ENCODE measurements at regions not wholly inside any gene's neighbourhood (a gene's known extent, or its start where the extent isn't known, plus 50 kb on each side); places are given as distances from the start of the nearest gene placed in this dataset.

GRCh38 chr3:176275113-176275512, 922.2 kb downstream of the TBL1XR1 start:
- no TSS peak for BruUV-seq (replicated peaks)
- POLR2A ChIA-PET: no interaction called here

GRCh38 chr3:176274161-176274560, 923.1 kb downstream of the TBL1XR1 start:
- 3% methylated on average over 5 of the region's 5 CpGs for WGBS (ENCODE audit: insufficient coverage, low coverage, missing lambda C conversion rate)
- Histone ChIP-seq H3K4me3 (no peak overlapping the region), H3K36me3 (ENCODE audit: control insufficient read depth, insufficient read depth, low read length) (no peaks in the 10 kb centered on the region), H3K9me1 (ENCODE audit: control insufficient read depth, insufficient read depth, low read length) (no peaks in the 10 kb centered on the region), H3K79me2 (ENCODE audit: control insufficient read depth, insufficient read depth, low read length) (no peaks in the 10 kb centered on the region), H2AFZ (ENCODE audit: low read depth, low read length) (no peak overlapping the region), H3K9me3 (replicated peaks; ENCODE audit: control insufficient read depth, insufficient read depth, low read depth, low read length) (no peaks in the 10 kb centered on the region; the same call in 1 of the 2 replicates), H3K27me3 (ENCODE audit: control insufficient read depth in 2 of 2, insufficient read depth in 2 of 2, low read length in 2 of 2) (no peaks in the 10 kb centered on the region), H3K9ac (ENCODE audit: insufficient read depth in 1 of 2, low read depth in 2 of 2, low read length in 2 of 2) (no peak overlapping the region), H3K4me2 (ENCODE audit: insufficient read depth, low read length) (no peak overlapping the region), H3K27ac (ENCODE audit: extremely low read depth, low read depth, low read length) (no peak overlapping the region), H4K20me1 (replicated peaks; ENCODE audit: control insufficient read depth, insufficient read depth, low read length) (no peaks in the 10 kb centered on the region), H3K4me1 (replicated peaks in 1 of 2; ENCODE audit: control insufficient read depth in 2 of 2, insufficient read depth in 2 of 2, low read length in 2 of 2) (no peaks in the 10 kb centered on the region)
- ATAC-seq (no peak), FAIRE-seq (no peak), DNase-seq (ENCODE audit: extremely low read depth in 1 of 4, low spot score in 3 of 4) (peak in 1 of 4 experiments; percentile 2)
- CTCF ChIA-PET (ENCODE audit: low intra/inter-chr PET ratio): no interaction called here
- BruUV-seq (replicated peaks): no TSS peak
- POLR2A ChIA-PET: no interaction called here
- TF ChIP-seq MEF2A (IDR thresholded peaks at IDR 0.05; ENCODE audit: control insufficient read depth, low read depth, low read length): no peak
- TF ChIP-seq ZBTB8A (IDR thresholded peaks at IDR 0.05; ENCODE audit: partially characterized antibody): no peak
- in situ Hi-C loops (cut with MboI) (no loop called here), intact Hi-C loops (cut with micrococcal nuclease) (no loop called here)

More at GRCh38 chr3:176275113-176275512, 922.2 kb downstream of the TBL1XR1 start:
- no peak for FAIRE-seq
- Histone ChIP-seq H3K36me3 (ENCODE audit: control insufficient read depth, insufficient read depth, low read length) (no peaks in the 10 kb centered on the region), H3K4me3 (no peak overlapping the region), H4K20me1 (replicated peaks; ENCODE audit: control insufficient read depth, insufficient read depth, low read length) (no peaks in the 10 kb centered on the region), H3K4me1 (replicated peaks in 1 of 2; ENCODE audit: control insufficient read depth in 2 of 2, insufficient read depth in 2 of 2, low read length in 2 of 2) (no peaks in the 10 kb centered on the region), H3K27ac (ENCODE audit: extremely low read depth, low read depth, low read length) (no peak overlapping the region), H3K9me3 (replicated peaks; ENCODE audit: control insufficient read depth, insufficient read depth, low read depth, low read length) (no peaks in the 10 kb centered on the region; the same call in 1 of the 2 replicates), H3K9ac (ENCODE audit: insufficient read depth in 1 of 2, low read depth in 2 of 2, low read length in 2 of 2) (no peak overlapping the region), H3K4me2 (ENCODE audit: insufficient read depth, low read length) (no peak overlapping the region), H3K9me1 (ENCODE audit: control insufficient read depth, insufficient read depth, low read length) (no peaks in the 10 kb centered on the region), H3K27me3 (ENCODE audit: control insufficient read depth in 2 of 2, insufficient read depth in 2 of 2, low read length in 2 of 2) (no peaks in the 10 kb centered on the region), H3K79me2 (ENCODE audit: control insufficient read depth, insufficient read depth, low read length) (no peaks in the 10 kb centered on the region), H2AFZ (ENCODE audit: low read depth, low read length) (no peak overlapping the region)
- WGBS (ENCODE audit: insufficient coverage, low coverage, missing lambda C conversion rate): 0% methylated on average over 2 of the region's 2 CpGs
- CTCF ChIA-PET (ENCODE audit: low intra/inter-chr PET ratio): no interaction called here
- DNase-seq (ENCODE audit: extremely low read depth in 1 of 4, low spot score in 3 of 4): no peak
- intact Hi-C loops (cut with micrococcal nuclease): no loop called here
- TF ChIP-seq NFIC (IDR thresholded peaks at IDR 0.05): no peak
- ATAC-seq: no peak
- in situ Hi-C loops (cut with MboI): no loop called here

All from K562 (cell line).